Stomach (tissue), 4 donors: ENCODE measurements at regions not wholly inside any gene's neighbourhood (a gene's known extent, or its start where the extent isn't known, plus 50 kb on each side); places are given as distances from the start of the nearest gene placed in this dataset.

ENCODE experiments used
- EP300 ChIP-seq: sonication (generic); formaldehyde crosslinking; IDR thresholded peaks from one replicate; pipeline ENCODE4 v1.6.1; 2017; ENCODE audit warnings: antibody characterized with exemption
- POLR2AphosphoS5 ChIP-seq, 3 donors: sonication (generic); formaldehyde crosslinking; IDR thresholded peaks; one replicate each; pipeline ENCODE4 v1.6.1; 2016; ENCODE audit warnings: antibody characterized with exemption in 3 of 3
- TF ChIP-seq, protein P1 (sequence below), 7 experiments: fragments of 450-650 bp in 4 of 7; fragments of 200-600 bp in 3 of 7; sonication (generic) in 3 of 7; IDR thresholded peaks; one replicate each; pipeline ENCODE4 v1.5.1; 2016 to 2019; ENCODE audit warnings: antibody characterized with exemption in 7 of 7, control low read depth in 2 of 7, mild to moderate bottlenecking in 1 of 7

DNA sequence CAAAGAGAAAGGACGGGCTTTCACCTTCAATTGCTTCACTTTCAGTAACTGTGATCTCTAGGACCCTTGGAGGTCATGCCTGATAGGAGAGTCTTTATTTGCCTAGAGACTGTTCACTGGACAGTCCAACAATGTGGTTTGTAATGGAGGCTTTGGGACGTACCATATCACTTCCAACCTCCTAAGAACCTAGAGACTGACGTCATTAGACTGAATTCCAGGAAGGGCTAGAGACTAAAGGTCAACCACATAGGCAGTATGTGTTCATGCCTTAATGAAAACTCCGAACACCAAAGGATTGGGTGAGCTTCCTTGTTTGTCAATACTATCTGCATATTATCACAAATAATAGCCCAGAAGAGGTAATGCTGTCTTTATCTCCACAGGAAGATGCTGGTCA is 53.7 kb upstream of the CNTN5 start:
- TF ChIP-seq, protein P1, sequence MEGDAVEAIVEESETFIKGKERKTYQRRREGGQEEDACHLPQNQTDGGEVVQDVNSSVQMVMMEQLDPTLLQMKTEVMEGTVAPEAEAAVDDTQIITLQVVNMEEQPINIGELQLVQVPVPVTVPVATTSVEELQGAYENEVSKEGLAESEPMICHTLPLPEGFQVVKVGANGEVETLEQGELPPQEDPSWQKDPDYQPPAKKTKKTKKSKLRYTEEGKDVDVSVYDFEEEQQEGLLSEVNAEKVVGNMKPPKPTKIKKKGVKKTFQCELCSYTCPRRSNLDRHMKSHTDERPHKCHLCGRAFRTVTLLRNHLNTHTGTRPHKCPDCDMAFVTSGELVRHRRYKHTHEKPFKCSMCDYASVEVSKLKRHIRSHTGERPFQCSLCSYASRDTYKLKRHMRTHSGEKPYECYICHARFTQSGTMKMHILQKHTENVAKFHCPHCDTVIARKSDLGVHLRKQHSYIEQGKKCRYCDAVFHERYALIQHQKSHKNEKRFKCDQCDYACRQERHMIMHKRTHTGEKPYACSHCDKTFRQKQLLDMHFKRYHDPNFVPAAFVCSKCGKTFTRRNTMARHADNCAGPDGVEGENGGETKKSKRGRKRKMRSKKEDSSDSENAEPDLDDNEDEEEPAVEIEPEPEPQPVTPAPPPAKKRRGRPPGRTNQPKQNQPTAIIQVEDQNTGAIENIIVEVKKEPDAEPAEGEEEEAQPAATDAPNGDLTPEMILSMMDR (IDR thresholded peaks at IDR 0.05), result no peak
- TF ChIP-seq EP300, result no peak
- no peak for TF ChIP-seq POLR2AphosphoS5 (IDR thresholded peaks at IDR 0.05)
